AG10803 (cell line): ENCODE measurements at regions not wholly inside any gene's neighbourhood (a gene's known extent, or its start where the extent isn't known, plus 50 kb on each side); places are given as distances from the start of the nearest gene placed in this dataset.

Experiments used
- DNase-seq: peaks from one replicate; pipeline ENCODE4 v3.0.0; 2010; ENCODE audit warnings: low read depth
- H3K4me3 ChIP-seq: 2 replicates; pipeline ENCODE4 v1.5.1; 2011; ENCODE audit warnings: mild to moderate bottlenecking, low read length, control low read depth
- CTCF ChIP-seq: conservative IDR thresholded peaks from 2 replicates; pipeline ENCODE4 v1.5.1; 2011; ENCODE audit warnings: mild to moderate bottlenecking, low read length, control low read depth, inconsistent platforms

DNA sequence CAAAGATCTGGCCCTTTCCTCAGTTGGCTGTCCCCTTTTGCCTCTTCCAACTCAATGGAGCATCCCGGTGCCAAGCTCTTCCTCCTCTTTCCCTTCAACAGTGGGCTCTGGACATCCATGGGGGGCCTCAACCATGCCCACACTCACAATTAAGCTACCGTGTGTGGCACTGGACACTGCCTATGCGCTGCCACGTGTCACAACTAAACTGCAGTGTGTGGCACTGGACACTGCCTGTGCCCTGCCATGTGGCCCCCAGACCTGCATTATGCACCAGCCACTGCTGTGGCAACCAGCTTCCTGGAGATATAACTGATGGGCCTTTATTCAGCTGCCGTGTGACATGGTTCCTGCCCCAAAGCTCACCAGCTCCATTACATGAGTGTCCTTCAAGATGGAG lies 179.1 kb downstream of the KCNA5 start:
- no peak for TF ChIP-seq CTCF
- DNase-seq: no peak
- H3K4me3 ChIP-seq: no peak overlapping the region

DNA sequence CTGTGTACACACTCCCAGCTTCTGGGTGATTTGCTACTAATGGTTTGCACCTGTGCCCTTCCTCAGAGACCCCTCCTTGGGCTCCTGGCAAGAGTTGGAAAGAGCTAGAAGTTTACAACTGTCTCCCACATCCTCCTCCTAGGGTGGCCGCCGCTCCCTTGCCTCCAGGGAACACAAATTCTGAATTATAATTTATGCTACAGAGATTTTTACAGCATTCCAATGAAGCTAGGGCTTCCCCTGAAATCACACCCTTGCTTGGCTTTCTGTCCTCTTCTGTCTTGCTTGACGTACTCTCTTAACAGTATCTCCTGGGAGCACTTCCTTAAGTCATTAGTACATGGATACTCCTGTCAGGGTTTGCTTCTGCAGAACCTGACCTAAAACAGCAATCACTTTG lies 180.2 kb downstream of the KCNA5 start:
- H3K4me3 ChIP-seq: no peak overlapping the region
- DNase-seq: no peak
- no peak for TF ChIP-seq CTCF

DNA sequence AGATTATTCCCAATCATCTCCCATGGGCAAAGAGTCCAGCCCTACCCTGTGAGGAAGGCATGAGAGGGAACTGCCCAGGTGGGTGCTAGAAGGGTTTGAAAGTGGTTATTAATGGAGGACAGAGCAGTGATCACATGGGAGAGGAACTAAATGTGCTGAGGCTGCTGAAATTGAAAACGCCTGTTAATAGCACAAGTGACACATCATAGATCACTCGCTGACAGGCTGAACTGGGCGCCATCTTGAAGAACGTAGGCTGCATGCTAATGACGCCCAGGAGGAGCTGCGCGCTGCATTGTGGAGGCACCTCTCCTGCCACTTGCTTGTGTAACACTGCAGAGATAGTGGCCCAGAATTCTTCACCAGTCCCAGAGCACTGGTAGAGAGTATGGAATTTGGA lies 182.9 kb downstream of the KCNA5 start:
- H3K4me3 ChIP-seq: no peak overlapping the region
- no peak for DNase-seq
- no peak for TF ChIP-seq CTCF

DNA sequence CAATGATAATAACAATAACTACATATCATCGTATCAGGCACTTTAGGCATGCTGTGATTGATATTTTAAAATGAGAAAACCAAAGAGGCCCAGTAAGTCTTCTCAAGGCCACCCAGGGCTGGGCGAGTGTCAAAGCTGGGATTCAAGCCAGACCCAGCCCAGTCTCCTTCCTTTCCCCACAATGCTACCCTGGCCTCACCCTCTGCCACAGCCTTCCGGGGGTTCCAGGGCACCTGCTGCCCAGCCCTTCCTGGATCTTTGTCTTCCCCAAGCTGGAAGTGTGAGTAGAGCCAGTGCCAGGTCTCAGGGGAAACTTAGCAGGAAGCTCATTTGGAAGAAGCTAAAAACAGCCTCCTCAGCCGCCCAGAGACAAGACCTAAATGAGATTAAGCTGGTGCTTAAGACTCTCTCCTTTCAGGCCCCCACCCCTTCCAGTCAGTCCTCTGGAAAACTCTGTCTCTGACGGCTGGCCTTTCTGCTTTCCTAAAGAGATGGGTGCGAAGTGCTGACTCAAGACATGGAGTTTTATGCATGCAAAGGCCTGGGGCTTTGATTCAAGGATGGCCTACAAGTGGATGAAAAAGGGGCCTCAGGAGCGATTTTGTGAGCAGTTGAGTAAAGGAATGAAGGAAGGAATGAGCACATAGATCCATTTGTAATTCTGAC lies 184.2 kb downstream of the KCNA5 start:
- TF ChIP-seq CTCF: no peak
- no peak for DNase-seq
- H3K4me3 ChIP-seq: no peak overlapping the region

GRCh38 chr12:5230156-5230555 lies 186.5 kb downstream of the KCNA5 start:
- H3K4me3 ChIP-seq: no peak overlapping the region
- no peak for TF ChIP-seq CTCF
- peak; percentile 70 for DNase-seq

DNA sequence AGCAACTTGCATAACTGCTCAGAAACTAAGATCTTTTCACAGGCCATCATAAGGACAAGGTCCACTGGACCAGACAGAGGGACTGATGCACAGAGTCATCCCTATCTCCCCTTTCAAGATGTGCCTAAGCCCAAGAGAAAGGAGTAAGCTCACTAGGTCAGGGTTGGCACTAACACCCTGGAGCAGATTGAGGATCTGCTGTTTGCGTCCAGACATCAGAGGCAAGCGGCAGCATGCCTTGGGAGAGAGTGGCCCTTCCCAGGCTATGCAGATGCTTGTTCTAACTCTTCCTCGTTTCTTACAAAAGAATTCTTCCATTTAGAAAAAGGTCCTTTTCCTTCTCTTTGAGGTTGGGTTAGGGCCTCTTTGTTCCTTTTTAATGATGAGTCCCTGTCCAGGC lies 187.2 kb downstream of the KCNA5 start:
- no peak for DNase-seq
- no peak for TF ChIP-seq CTCF
- H3K4me3 ChIP-seq: no peak overlapping the region

- H3K4me3 ChIP-seq: no peak overlapping the region
- peak; percentile 6 for DNase-seq
- TF ChIP-seq CTCF: no peak
These were observed 188.6 kb downstream of the KCNA5 start for GRCh38 chr12:5232291-5232690.
